Subcutaneous abdominal adipose tissue (tissue), 5 donors: ENCODE measurements at regions not wholly inside any gene's neighbourhood (a gene's known extent, or its start where the extent isn't known, plus 50 kb on each side); places are given as distances from the start of the nearest gene placed in this dataset.

Experiments used
- H3K27ac ChIP-seq: one replicate; pipeline ENCODE4 v1.7.0; 2013; ENCODE audit warnings: low read depth, mild to moderate bottlenecking, inconsistent platforms, low read length, moderate library complexity
- H3K27me3 ChIP-seq, 5 donors: one replicate each; pipeline ENCODE4 v1.7.0; 2013; ENCODE audit warnings: low read length in 5 of 5, inconsistent platforms in 1 of 5; ENCODE audit not compliant: control insufficient read depth in 5 of 5, insufficient read depth in 4 of 5
- H3K36me3 ChIP-seq, 5 donors: one replicate each; pipeline ENCODE4 v1.7.0; 2013; ENCODE audit warnings: low read length in 5 of 5; ENCODE audit not compliant: control insufficient read depth in 5 of 5, insufficient read depth in 5 of 5
- H3K4me1 ChIP-seq, 5 donors: one replicate each; pipeline ENCODE4 v1.7.0; 2013; ENCODE audit warnings: low read length in 5 of 5, mild to moderate bottlenecking in 3 of 5, moderate library complexity in 1 of 5; ENCODE audit not compliant: control insufficient read depth in 5 of 5, insufficient read depth in 5 of 5
- H3K4me3 ChIP-seq, 5 donors: one replicate each; pipeline ENCODE4 v1.7.0; 2013; ENCODE audit warnings: low read length in 5 of 5, low read depth in 1 of 5
- H3K9ac ChIP-seq, 5 donors: one replicate each; pipeline ENCODE4 v1.7.0; 2013; ENCODE audit warnings: low read length in 5 of 5, mild to moderate bottlenecking in 4 of 5, moderate library complexity in 3 of 5
- H3K9me3 ChIP-seq, 5 donors: one replicate each; pipeline ENCODE4 v1.7.0; 2013; ENCODE audit warnings: low read length in 5 of 5; ENCODE audit not compliant: control insufficient read depth in 5 of 5
- donor health status: healthy.
- donor health status: healthy.
- donor health status: healthy.
- donor health status: healthy.
- donor health status: healthy.

DNA sequence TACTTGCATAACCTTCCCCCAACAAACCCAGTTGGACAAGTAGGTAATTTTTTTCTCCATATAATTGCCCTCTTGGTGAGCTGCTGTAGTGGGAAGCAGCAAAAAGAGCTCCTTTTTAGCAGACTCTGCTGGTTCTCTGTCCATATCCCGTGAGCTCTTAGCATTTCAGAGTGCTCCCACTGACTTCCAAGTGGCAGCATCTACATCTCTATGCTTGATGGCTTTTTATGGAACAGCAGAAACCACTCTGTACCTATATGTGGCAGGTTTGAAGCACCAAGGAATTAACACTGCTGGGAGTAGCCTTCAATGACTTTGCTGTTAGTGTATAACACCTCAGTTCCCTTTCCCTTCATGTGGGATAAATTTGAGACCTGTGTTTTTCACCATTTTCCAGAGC, 168.4 kb upstream of the NHS start:
- H3K9me3 ChIP-seq, result peaks cover 0 to 8% (median 0%) of the 10 kb centered on the region in 5 donors
- no peak overlapping the region for H3K4me3 ChIP-seq
- H3K27ac ChIP-seq, result no peak overlapping the region
- no peaks in the 10 kb centered on the region for H3K4me1 ChIP-seq
- H3K9ac ChIP-seq, result no peak overlapping the region
- H3K27me3 ChIP-seq, result peaks cover 0 to 2% (median 0%) of the 10 kb centered on the region in 5 donors
- no peaks in the 10 kb centered on the region for H3K36me3 ChIP-seq

- H3K27me3 ChIP-seq, result peaks cover 0 to 8% (median 0%) of the 10 kb centered on the region in 5 donors
- no peak overlapping the region for H3K27ac ChIP-seq
- no peak overlapping the region for H3K4me3 ChIP-seq
- no peaks in the 10 kb centered on the region for H3K4me1 ChIP-seq
- H3K36me3 ChIP-seq, result no peaks in the 10 kb centered on the region
- no peak overlapping the region for H3K9ac ChIP-seq
- H3K9me3 ChIP-seq, result peaks cover 0 to 23% (median 9%) of the 10 kb centered on the region in 5 donors
These were observed 160.0 kb upstream of the NHS start for GRCh38 chrX:17214962-17215361.

- H3K36me3 ChIP-seq, result no peaks in the 10 kb centered on the region
- no peaks in the 10 kb centered on the region for H3K4me1 ChIP-seq
- H3K4me3 ChIP-seq, result no peak overlapping the region
- no peaks in the 10 kb centered on the region for H3K9me3 ChIP-seq
- no peak overlapping the region for H3K27ac ChIP-seq
- no peak overlapping the region for H3K9ac ChIP-seq
- peaks cover 0 to 9% (median 0%) of the 10 kb centered on the region in 5 donors for H3K27me3 ChIP-seq
These were observed 148.3 kb upstream of the NHS start for GRCh38 chrX:17226736-17227135.

- Histone ChIP-seq H3K27ac (no peak overlapping the region), H3K27me3 (peaks cover 0 to 17% (median 6%) of the 10 kb centered on the region in 5 donors), H3K9ac (no peak overlapping the region), H3K36me3 (no peaks in the 10 kb centered on the region), H3K4me1 (no peaks in the 10 kb centered on the region), H3K4me3 (no peak overlapping the region), H3K9me3 (peaks cover 0 to 5% (median 0%) of the 10 kb centered on the region in 5 donors)
These were observed 137.9 kb upstream of the NHS start for GRCh38 chrX:17237146-17237545.

DNA sequence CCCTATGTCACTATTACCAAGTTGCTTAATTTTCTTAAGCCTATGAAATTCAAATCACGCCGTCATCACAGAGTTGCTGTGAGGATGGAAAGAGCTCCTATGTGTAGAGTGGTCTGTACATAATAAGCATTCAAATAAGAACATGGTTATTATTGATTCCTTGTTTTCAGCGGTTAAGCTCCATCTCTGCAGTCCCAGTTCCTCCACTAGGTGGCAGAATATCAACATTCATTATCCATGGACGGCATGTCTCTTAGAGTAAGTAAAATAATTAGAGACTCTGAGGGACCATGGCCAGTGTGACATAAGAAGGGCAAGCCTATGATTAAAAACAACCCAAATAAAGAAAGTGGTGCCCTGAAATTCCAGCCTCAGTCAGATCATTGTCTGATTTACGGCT, 132.5 kb upstream of the NHS start:
- Histone ChIP-seq H3K4me1 (no peaks in the 10 kb centered on the region), H3K9me3 (peaks cover 0 to 5% (median 0%) of the 10 kb centered on the region in 5 donors), H3K27me3 (peaks cover 0 to 17% (median 0%) of the 10 kb centered on the region in 5 donors), H3K36me3 (no peaks in the 10 kb centered on the region), H3K27ac (no peak overlapping the region), H3K9ac (no peak overlapping the region), H3K4me3 (no peak overlapping the region)

GRCh38 chrX:17247144-17247543, 127.9 kb upstream of the NHS start:
- Histone ChIP-seq H3K9ac (no peak overlapping the region), H3K27ac (no peak overlapping the region), H3K4me1 (no peaks in the 10 kb centered on the region), H3K9me3 (no peaks in the 10 kb centered on the region), H3K27me3 (peaks cover 0 to 4% (median 2%) of the 10 kb centered on the region in 5 donors), H3K4me3 (no peak overlapping the region), H3K36me3 (no peaks in the 10 kb centered on the region)

DNA sequence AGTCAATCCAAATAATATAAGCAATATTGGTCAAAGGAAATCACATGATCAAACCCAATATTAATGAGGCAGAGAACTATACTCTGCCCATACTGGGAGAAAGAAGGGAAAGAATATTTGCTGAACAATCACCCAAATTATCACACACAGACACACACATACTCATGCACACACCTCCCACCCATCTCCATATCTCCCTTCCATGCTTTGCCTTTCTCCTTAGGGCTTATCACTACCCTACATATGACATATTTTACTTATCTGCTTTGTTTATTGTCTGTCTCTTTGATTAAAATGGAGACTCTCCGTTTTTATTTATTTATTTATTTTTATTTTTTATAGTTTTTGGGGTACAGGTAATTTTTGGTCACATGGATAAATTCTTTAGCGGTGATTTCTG, 112.9 kb upstream of the NHS start:
- Histone ChIP-seq H3K9me3 (peaks cover 0 to 6% (median 3%) of the 10 kb centered on the region in 5 donors), H3K4me3 (no peak overlapping the region), H3K9ac (no peak overlapping the region), H3K36me3 (no peaks in the 10 kb centered on the region), H3K27me3 (peaks cover 0 to 3% (median 0%) of the 10 kb centered on the region in 5 donors), H3K27ac (no peak overlapping the region), H3K4me1 (no peaks in the 10 kb centered on the region)

GRCh38 chrX:17266136-17266535, 108.9 kb upstream of the NHS start:
- H3K27me3 ChIP-seq, result peaks cover 0 to 4% (median 0%) of the 10 kb centered on the region in 5 donors
- no peak overlapping the region for H3K4me3 ChIP-seq
- no peak overlapping the region for H3K27ac ChIP-seq
- H3K4me1 ChIP-seq, result no peaks in the 10 kb centered on the region
- H3K36me3 ChIP-seq, result no peaks in the 10 kb centered on the region
- no peak overlapping the region for H3K9ac ChIP-seq
- H3K9me3 ChIP-seq, result peaks cover 0 to 6% (median 3%) of the 10 kb centered on the region in 5 donors

DNA sequence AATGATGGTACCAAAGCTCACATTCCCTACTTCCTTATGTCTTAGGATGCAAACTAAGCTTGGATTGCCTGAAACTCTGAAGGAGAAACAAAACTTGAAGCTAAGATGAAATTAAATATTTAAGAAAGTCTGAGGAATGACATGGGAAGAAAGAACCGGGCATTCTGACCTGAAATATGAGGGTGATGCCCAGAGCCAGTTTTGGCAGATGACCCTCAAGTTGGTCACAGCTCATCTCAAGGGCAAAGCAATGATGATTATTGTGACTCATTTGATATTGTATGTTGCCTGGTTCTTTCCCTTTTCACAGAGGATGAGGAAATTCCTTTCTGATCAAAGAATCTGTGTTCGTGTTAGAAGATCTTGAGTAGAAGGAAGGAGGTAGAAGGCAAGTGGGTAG, 96.0 kb upstream of the NHS start:
- no peak overlapping the region for H3K4me3 ChIP-seq
- H3K27ac ChIP-seq, result no peak overlapping the region
- H3K36me3 ChIP-seq, result no peaks in the 10 kb centered on the region
- peaks cover 0 to 7% (median 3%) of the 10 kb centered on the region in 5 donors for H3K27me3 ChIP-seq
- peaks cover 0 to 12% (median 0%) of the 10 kb centered on the region in 5 donors for H3K9me3 ChIP-seq
- no peaks in the 10 kb centered on the region for H3K4me1 ChIP-seq
- no peak overlapping the region for H3K9ac ChIP-seq

DNA sequence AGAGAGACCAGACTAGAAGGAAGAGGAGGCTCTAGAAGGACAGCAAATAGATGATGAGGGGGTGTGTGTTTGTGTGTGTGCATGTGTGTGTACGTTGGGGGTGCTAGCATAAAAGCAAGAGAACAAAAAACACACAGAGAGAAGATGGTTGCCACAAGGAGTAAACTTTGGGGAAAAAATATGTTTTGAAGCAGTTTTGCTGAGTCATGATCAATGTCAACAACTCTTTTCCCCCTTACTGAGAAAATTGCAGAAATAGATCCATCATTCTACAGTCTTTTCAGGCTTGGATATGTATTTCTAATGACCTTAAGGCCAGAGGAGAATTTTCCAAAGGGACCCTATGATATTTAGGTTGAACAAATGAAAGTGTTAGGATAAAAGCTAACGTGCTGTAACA, 89.0 kb upstream of the NHS start:
- no peak overlapping the region for H3K9ac ChIP-seq
- H3K27ac ChIP-seq, result no peak overlapping the region
- peaks cover 0 to 5% (median 0%) of the 10 kb centered on the region in 5 donors for H3K27me3 ChIP-seq
- H3K4me1 ChIP-seq, result no peaks in the 10 kb centered on the region
- no peaks in the 10 kb centered on the region for H3K36me3 ChIP-seq
- peaks cover 0 to 9% (median 8%) of the 10 kb centered on the region in 5 donors for H3K9me3 ChIP-seq
- no peak overlapping the region for H3K4me3 ChIP-seq
